ENCODE measurements at regions not wholly inside any gene's neighbourhood (a gene's known extent, or its start where the extent isn't known, plus 50 kb on each side); places are given as distances from the start of the nearest gene placed in this dataset.

DNA sequence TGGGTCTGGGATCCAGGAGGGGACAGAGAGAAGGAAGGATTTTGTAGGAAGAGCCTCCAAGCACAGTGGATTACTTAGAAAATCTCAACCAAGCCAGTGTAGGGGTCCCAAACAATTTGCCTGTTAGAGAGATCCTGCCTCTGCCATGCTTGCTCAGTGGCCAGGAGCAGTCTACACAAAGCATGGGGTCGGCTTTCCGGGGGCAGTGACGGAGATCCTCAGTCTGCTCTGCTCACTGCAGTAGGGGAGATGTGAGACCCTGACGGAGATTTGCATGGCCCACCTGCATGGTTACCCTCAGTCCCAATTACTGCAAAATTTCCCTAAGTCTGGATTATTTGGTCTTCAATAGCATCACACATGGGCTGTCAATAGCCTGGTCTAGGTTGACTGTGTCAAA lies 385.2 kb downstream of the CMPK2 start:
- no peak for DNase-seq (ENCODE audit: low read depth)
- TF ChIP-seq, protein P1, sequence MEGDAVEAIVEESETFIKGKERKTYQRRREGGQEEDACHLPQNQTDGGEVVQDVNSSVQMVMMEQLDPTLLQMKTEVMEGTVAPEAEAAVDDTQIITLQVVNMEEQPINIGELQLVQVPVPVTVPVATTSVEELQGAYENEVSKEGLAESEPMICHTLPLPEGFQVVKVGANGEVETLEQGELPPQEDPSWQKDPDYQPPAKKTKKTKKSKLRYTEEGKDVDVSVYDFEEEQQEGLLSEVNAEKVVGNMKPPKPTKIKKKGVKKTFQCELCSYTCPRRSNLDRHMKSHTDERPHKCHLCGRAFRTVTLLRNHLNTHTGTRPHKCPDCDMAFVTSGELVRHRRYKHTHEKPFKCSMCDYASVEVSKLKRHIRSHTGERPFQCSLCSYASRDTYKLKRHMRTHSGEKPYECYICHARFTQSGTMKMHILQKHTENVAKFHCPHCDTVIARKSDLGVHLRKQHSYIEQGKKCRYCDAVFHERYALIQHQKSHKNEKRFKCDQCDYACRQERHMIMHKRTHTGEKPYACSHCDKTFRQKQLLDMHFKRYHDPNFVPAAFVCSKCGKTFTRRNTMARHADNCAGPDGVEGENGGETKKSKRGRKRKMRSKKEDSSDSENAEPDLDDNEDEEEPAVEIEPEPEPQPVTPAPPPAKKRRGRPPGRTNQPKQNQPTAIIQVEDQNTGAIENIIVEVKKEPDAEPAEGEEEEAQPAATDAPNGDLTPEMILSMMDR (conservative IDR thresholded peaks at IDR 0.05; ENCODE audit: low read depth, low read length) = no peak
- no peak overlapping the region for H3K4me3 ChIP-seq (ENCODE audit: low read length)

GRCh38 chr2:6482256-6482655 lies 383.5 kb downstream of the CMPK2 start:
- H3K4me3 ChIP-seq (ENCODE audit: low read length) = no peak overlapping the region
- no peak for DNase-seq (ENCODE audit: low read depth)
- TF ChIP-seq, protein P1 (conservative IDR thresholded peaks at IDR 0.05; ENCODE audit: low read depth, low read length) = no peak

DNA sequence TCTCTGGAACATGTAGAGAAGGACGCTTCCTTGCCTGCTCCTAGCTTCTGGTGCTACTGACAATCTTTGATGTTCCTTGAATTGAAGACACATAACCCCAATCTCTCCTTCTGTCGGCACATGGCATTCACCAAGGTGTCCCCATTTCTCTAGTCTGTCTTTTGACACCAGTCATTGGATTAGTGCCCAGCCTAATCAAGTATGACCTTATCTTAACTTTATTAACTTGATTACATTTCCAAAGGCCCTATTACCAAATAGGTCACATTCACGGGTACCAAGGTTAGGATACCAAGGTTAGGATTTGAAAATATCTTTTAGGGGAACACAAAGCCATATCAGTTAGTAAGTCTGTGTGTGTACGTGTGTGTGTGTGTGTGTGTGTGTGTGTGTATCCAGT lies 377.9 kb downstream of the CMPK2 start:
- no peak overlapping the region for H3K4me3 ChIP-seq (ENCODE audit: low read length)
- TF ChIP-seq, protein P1 (conservative IDR thresholded peaks at IDR 0.05; ENCODE audit: low read depth, low read length) = no peak
- DNase-seq (ENCODE audit: low read depth) = no peak

GRCh38 chr2:6492573-6492972 lies 373.1 kb downstream of the CMPK2 start:
- no peak overlapping the region for H3K4me3 ChIP-seq (ENCODE audit: low read length)
- DNase-seq (ENCODE audit: low read depth) = no peak
- TF ChIP-seq, protein P1 (conservative IDR thresholded peaks at IDR 0.05; ENCODE audit: low read depth, low read length) = no peak

GRCh38 chr2:6493266-6493665 lies 372.4 kb downstream of the CMPK2 start:
- no peak for DNase-seq (ENCODE audit: low read depth)
- no peak overlapping the region for H3K4me3 ChIP-seq (ENCODE audit: low read length)
- TF ChIP-seq, protein P1 (conservative IDR thresholded peaks at IDR 0.05; ENCODE audit: low read depth, low read length) = no peak

- no peak for DNase-seq (ENCODE audit: low read depth)
- H3K4me3 ChIP-seq (ENCODE audit: low read length) = no peak overlapping the region
- TF ChIP-seq, protein P1 (conservative IDR thresholded peaks at IDR 0.05; ENCODE audit: low read depth, low read length) = no peak
These were observed 372.0 kb downstream of the CMPK2 start for GRCh38 chr2:6493669-6494068.

- no peak overlapping the region for H3K4me3 ChIP-seq (ENCODE audit: low read length)
- no peak for DNase-seq (ENCODE audit: low read depth)
- TF ChIP-seq, protein P1 (conservative IDR thresholded peaks at IDR 0.05; ENCODE audit: low read depth, low read length) = no peak
These were observed 370.2 kb downstream of the CMPK2 start for GRCh38 chr2:6495466-6495865.

All from retinal pigment epithelial cell (primary cell).